NOMO-1 treated with dmso at 0.1 percent for 144 hours (cell line): ENCODE measurements at regions not wholly inside any gene's neighbourhood (a gene's known extent, or its start where the extent isn't known, plus 50 kb on each side); places are given as distances from the start of the nearest gene placed in this dataset.
"Not testable (repeated sequence)": the region's sequence is repeated elsewhere in the genome, so short reads cannot be mapped to it uniquely, and the experiment has no call there.

Experiments
- DNase-seq: peaks from one replicate; lab custom pipeline; 2025; ENCODE audit not compliant: unreplicated experiment; lab: John Stamatoyannopoulos, UW

GRCh38 chr2:236912326-236913120 lies 173.2 kb upstream of the COPS8 start:
- DNase-seq, result no peak

GRCh38 chr2:236915186-236915585 lies 170.5 kb upstream of the COPS8 start:
- no peak for DNase-seq

- no peak for DNase-seq
Measured at GRCh38 chr2:236915726-236916125, 170.0 kb upstream of the COPS8 start.

GRCh38 chr2:236916181-236916580 lies 169.5 kb upstream of the COPS8 start:
- no peak for DNase-seq

GRCh38 chr2:236916651-236917050 lies 169.0 kb upstream of the COPS8 start:
- DNase-seq, result no peak

- DNase-seq, result no peak
Measured at GRCh38 chr2:236917164-236917563, 168.5 kb upstream of the COPS8 start.

GRCh38 chr2:236918545-236918944 lies 167.1 kb upstream of the COPS8 start:
- DNase-seq, result no peak

GRCh38 chr2:236919209-236919608 lies 166.5 kb upstream of the COPS8 start:
- peak; percentile 14 for DNase-seq

- DNase-seq, result not testable (repeated sequence)
Measured at GRCh38 chr2:236919801-236920379, 165.8 kb upstream of the COPS8 start.

GRCh38 chr2:236922061-236922460 lies 163.6 kb upstream of the COPS8 start:
- DNase-seq, result no peak

- DNase-seq, result no peak
Measured at GRCh38 chr2:236928380-236929037, 157.2 kb upstream of the COPS8 start.

- no peak for DNase-seq
Measured at GRCh38 chr2:236932831-236933361, 152.8 kb upstream of the COPS8 start.

GRCh38 chr2:236934166-236934565 lies 151.5 kb upstream of the COPS8 start:
- no peak for DNase-seq

- DNase-seq, result no peak
Measured at GRCh38 chr2:236934656-236935055, 151.0 kb upstream of the COPS8 start.

- DNase-seq, result no peak
Measured at GRCh38 chr2:236935083-236935482, 150.6 kb upstream of the COPS8 start.

GRCh38 chr2:236935631-236936445 lies 149.9 kb upstream of the COPS8 start:
- DNase-seq, result no peak

- no peak for DNase-seq
Measured at GRCh38 chr2:236936446-236936940, 149.2 kb upstream of the COPS8 start.

GRCh38 chr2:236938126-236938525 lies 147.6 kb upstream of the COPS8 start:
- DNase-seq, result no peak

- DNase-seq, result no peak
Measured at GRCh38 chr2:236939271-236939670, 146.4 kb upstream of the COPS8 start.

GRCh38 chr2:236939721-236940231 lies 145.9 kb upstream of the COPS8 start:
- DNase-seq, result no peak

GRCh38 chr2:236940497-236940896 lies 145.2 kb upstream of the COPS8 start:
- DNase-seq, result no peak
